HG03442 (cell line): ENCODE measurements at regions not wholly inside any gene's neighbourhood (a gene's known extent, or its start where the extent isn't known, plus 50 kb on each side); places are given as distances from the start of the nearest gene placed in this dataset.

Experiments used
- ATAC-seq: cut with Tn5 transposase; IDR thresholded peaks from one replicate; pipeline ENCODE4 v1.9.1; 2021; ENCODE audit warnings: mild to moderate bottlenecking, moderate library complexity; ENCODE audit not compliant: unreplicated experiment

DNA sequence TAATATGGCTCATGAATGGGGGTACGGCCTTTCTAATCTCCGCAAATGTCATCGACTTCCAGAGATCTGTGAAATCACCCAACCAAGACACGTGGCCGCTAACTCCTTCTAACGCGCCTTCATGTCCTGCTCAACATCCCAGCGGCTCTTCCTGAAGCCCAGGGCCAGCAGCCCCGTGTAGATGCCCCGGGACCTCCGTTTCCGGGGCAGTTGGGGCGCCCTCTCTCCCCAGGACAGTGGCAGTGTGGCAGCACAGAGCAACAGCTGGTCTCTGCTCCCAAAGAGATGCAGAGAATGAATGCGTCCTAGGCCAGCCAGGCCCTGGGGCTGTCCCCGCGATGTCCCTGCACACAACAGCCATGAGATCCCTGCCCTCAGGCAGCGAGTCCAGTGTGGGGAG, 153.5 kb downstream of the RBFOX3 start:
- no peak for ATAC-seq

- no peak for ATAC-seq
Observed at GRCh38 chr17:79455636-79456035, 155.2 kb downstream of the RBFOX3 start.

GRCh38 chr17:79454826-79455225, 156.0 kb downstream of the RBFOX3 start:
- no peak for ATAC-seq

DNA sequence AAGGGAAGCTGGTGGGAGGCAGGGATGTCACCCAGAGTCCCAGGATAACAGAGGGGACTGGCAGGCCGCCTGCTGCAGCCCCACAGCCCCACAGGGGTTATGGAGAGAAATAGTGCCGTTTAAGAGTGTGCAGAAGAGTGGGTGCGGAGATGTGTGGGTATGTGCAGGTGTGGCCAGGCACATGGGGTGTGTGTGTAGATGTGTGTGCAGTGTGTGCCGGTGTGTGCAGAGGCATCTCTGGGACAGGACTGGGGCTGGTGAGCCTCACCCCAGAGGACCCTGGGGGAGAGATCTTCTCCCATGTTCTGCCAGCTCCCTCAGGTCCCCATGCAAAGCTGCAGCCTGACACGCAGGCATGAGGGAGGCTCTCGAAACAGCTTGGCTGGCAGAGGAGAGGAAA, 157.4 kb downstream of the RBFOX3 start:
- ATAC-seq, result no peak

GRCh38 chr17:79452706-79453105, 158.1 kb downstream of the RBFOX3 start:
- ATAC-seq, result no peak

- no peak for ATAC-seq
Observed at GRCh38 chr17:79451167-79451566, 159.7 kb downstream of the RBFOX3 start.

DNA sequence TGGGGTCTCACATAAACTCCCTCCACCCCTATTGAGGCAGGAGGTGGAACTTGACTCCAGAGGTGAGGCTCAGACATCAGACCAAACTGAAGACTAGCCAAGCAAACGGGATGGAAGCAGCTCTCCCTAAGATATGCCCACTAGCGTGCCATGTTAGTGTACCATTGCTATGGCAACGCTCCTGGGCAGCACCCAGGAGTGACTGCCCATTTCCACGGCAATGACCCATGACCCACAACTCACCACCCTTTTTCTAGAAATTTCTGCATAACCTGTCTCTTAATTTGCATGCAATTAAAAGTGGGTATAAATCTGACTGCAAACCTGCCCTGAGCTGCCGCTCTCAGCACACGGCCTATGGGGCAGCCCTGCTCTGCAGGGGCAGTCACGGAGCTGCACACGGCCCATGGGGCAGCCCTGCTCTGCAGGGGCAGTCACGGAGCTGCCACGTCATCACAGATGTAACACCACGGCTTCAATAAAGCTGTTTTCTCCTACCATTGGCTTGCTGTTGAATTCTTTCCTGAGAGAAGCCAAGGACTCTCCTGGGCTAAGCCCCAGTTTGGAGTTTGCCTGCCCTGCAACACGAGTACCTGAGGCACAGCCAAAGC, 164.3 kb downstream of the RBFOX3 start:
- no peak for ATAC-seq

- ATAC-seq, result no peak
Observed at GRCh38 chr17:79444198-79444597, 166.7 kb downstream of the RBFOX3 start.

DNA sequence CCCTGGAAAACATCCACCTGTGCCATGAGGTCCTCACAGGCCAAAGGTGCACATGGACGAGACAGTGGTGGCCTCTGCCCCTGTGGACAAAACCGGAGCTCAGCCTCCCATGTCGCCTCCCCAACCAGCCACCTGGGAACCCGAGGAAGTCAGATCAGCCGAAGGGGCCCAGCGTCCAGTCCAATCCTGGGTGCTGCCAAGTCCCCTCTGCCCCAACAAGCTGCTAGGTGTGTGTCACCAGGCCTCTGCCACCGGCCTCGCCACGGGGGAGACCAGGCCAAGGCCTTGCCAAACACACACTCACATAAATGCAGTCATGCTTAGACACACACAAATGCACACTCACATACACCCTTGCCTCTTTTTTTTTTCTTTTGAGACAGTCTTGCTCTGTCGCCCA, 167.8 kb downstream of the RBFOX3 start:
- no peak for ATAC-seq

GRCh38 chr17:79441356-79442160, 169.3 kb downstream of the RBFOX3 start:
- no peak for ATAC-seq

DNA sequence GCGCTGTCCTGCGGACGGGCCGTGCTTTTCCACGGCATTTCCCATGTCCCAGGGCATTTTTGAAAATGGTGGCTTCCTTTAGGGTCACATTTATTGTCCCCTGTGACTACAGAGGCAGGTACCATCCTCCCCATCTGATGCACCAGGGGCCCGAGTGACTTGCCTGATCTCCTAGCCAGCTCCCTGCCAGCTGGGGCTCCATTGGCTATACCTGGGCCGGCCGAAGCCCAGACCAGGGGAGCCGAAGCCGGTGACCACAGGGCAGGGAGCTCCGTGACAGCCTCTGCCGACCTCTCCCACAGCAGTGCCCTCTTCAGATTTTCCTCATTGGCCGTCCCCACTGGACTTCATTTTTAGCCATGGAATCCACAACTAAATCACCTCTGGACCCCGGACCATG, 170.6 kb downstream of the RBFOX3 start:
- no peak for ATAC-seq

DNA sequence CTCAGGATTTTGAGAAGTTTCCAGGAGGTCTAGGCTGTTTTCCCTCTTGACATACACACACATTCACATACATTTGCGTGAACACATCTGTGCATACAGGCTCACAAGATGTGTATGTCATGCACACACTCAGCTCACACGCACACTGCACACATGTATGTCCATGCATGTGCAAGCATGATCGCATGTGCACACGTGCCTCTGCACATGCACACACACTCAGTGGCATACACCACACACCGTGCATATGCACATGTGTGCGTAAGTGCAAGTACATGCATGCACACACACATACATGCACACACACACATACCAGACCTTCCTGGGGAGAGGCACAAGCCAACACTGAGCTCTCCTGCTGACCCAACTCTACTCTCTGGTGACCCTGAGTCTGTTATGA, 171.4 kb downstream of the RBFOX3 start:
- ATAC-seq, result no peak

DNA sequence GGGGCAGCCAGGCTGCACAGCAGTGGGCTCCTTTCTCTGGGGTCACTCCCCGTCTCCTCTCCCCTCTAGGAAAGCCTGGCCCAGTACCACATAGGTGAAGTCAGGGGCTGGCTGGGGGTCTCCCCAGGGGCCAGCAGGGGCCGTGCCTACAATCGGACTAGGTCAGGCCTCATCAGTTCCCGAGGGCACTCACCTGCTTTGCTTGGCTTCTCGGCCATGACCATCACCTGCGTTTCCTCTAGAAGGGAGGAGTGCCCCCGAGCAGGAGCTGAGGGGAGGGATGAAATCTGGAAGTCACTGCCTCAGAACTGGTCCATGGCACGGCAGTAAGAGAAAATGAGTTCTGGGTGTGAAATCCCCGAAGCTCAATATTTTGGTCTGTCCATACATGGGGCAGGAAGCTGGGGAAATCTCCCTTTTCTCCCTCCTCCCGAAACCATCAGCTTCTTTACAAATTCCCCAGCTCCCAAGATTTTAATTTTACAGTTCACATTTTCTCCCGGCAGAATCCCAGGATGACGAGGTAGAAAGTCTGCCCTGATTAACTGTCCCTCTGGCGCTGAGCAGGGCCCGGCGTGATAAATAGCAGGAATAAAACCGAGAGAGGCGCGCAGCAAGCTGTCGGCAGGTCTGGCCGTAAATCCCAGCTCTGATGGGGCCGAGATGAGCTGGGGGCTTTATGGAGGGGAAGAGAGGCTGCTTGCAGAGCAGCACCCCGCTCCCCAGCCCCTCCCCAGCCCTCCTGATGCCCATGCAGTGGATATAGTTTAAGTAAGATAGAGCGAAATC, 172.1 kb downstream of the RBFOX3 start:
- ATAC-seq, result no peak

GRCh38 chr17:79438058-79438457, 172.8 kb downstream of the RBFOX3 start:
- no peak for ATAC-seq

DNA sequence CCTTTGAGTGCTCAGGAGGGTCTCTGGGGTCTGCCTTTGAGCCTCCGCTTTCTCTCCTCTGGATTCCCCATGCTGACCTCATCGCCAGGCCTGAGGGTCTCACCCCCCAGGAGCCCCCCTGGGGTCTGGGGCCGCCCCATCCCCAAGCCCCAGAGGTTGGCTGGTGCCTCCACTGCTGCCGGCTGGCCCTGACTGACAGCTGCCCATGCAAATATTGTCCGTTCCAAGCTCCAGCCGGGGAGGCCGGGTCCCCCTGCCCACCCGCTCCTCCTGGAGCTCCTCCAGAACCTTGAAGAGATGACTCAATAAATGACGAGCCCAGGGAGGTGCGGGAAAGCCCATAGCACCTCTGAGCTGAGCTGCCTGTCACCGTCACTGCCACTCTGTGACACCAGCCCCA, 173.8 kb downstream of the RBFOX3 start:
- no peak for ATAC-seq

- ATAC-seq, result no peak
Observed at GRCh38 chr17:79435962-79436361, 174.9 kb downstream of the RBFOX3 start.

GRCh38 chr17:79435296-79435695, 175.6 kb downstream of the RBFOX3 start:
- ATAC-seq, result no peak

GRCh38 chr17:79434215-79434614, 176.6 kb downstream of the RBFOX3 start:
- ATAC-seq, result no peak

DNA sequence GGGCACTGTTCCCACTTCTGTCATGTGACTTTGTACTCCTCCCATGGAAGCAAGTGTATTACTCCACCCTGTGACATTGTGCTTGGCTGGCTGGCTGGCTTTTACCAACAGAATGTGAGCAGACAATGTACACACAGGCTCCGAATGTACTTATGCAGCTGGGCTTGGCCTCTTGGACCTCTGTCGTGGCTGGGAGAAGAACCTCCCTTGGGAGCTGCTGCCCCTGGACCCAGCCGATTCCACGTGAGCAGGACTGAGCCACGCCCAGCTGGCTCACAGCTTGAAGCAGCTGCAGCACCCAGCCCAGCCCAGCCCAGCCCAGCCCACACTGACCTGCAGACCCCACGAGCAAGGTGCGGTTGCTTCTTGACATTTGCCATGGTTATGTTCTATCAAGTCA, 177.5 kb downstream of the RBFOX3 start:
- ATAC-seq, result no peak

DNA sequence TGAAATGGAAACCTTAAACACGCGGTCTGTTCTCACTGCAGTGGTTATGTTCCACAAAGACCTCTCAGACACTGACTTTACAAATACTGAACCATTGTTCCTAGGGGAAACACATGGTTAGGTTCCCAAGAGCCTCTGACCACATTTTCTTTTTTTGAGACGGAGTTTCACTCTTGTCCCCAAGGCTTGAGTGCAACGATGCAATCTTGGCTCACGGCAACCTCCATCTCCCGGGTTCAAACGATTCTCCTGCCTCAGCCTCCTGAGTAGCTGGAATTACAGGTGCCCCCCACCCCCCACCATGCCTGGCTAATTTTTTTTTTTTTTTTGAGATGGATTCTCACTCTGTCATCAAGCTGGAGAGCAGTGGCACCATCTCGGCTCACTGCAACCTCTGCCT, 179.7 kb downstream of the RBFOX3 start:
- no peak for ATAC-seq

DNA sequence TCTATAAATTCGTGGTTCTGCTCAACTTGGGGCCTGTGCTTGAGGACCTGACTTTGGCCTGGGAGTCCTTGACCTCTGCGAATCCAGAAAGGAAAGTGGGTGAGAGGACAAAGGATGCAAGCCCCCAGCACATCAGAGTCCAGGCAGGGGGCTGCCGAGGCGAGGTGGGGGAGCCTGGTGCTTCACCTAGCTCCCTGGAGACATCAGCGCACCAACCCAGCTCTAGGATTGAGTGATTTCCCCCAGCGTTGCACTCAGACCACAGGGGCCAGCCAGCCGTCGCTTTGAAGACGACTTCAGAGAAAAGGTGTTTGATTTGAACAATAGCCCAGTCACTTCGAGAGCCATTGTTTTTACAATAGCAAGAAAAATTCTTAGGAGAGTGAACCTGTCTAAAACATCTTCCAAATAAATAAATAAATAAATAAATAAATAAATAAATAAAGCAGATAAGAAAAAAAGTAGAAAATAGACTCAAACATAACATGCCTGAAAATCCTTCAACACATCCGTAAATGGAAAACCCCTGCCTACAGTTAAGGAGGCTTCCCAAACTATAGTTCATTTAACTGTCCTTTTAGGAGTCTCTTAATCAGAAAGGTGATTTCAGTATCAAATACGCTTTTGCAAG, 180.9 kb downstream of the RBFOX3 start:
- ATAC-seq, result no peak
